GM18502 (cell line): ENCODE measurements at regions not wholly inside any gene's neighbourhood (a gene's known extent, or its start where the extent isn't known, plus 50 kb on each side); places are given as distances from the start of the nearest gene placed in this dataset.

Experiments used
- ATAC-seq: cut with Tn5 transposase; IDR thresholded peaks from one replicate; pipeline ENCODE4 v1.9.1; 2021; ENCODE audit warnings: mild to moderate bottlenecking; ENCODE audit not compliant: unreplicated experiment, poor library complexity

GRCh38 chr22:48091060-48091650 is 1328.7 kb downstream of the TBC1D22A start:
- ATAC-seq = no peak

GRCh38 chr22:48090332-48090672 is 1327.9 kb downstream of the TBC1D22A start:
- no peak for ATAC-seq

DNA sequence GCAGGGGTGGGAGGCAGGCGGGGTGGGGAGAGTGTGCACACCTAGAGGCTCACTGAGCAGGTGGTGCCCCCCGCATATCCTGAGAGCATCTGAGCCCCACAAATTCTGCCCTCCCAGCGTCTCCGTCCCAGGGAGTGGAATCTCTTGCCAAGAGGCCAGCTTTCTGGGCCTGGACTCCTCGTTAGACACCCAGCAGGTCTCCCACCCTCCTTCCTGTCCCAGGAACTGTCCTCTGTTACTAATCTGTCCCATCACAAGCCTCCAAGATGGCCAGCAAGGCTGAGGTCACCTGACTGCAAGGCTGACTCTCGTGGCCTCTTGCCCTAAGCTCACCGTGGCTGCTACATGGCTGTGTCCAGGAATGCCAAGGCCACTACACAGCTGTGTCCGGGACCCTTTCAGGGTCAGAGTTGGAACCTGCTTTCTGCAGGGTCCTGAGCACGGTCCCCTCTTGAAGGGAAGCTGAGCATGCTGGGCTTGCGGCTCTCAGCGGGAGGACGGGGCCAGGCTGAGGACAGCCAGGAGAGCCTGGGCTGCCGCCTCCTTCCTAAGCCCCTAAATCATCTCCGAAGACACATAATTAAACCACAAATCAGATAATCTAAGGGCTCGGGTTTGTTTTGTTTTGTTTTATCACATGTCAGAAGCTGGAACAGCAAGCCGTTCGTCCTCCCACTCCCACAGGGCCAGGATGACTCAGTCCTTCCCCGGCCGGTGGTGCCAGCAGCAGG is 1327.3 kb downstream of the TBC1D22A start:
- no peak for ATAC-seq

DNA sequence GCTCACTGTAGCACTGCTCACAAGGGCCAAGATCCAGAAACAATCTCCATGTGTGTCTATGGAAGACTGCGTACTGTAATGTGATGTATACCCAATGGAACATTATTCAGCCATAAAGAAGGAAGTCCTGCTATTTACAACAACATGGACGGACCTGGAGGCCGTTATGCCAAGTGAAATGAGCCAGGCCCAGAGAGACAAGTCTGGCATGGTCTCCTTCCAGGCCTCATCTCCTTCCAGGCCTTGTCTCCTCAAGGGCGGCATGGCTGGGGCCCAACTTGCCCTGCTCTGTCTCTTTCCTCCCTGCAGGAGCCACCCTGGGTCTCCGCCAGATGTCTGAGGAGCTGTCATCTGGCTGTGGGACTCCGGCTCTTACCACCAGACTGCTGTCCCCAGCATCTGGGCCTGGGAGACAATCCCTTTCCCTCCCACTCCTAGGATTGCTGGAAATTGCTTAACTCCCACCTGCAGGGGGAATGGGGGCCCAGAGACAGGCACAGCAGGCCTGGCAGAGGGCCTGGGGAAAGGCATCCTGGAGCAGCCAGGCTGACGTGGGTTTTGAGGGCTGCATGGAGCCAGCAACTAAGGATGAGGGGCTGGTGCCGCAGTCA is 1326.6 kb downstream of the TBC1D22A start:
- no peak for ATAC-seq

- no peak for ATAC-seq
These were observed 1325.8 kb downstream of the TBC1D22A start for GRCh38 chr22:48088251-48088650.

GRCh38 chr22:48085901-48086645 is 1323.6 kb downstream of the TBC1D22A start:
- ATAC-seq = no peak

DNA sequence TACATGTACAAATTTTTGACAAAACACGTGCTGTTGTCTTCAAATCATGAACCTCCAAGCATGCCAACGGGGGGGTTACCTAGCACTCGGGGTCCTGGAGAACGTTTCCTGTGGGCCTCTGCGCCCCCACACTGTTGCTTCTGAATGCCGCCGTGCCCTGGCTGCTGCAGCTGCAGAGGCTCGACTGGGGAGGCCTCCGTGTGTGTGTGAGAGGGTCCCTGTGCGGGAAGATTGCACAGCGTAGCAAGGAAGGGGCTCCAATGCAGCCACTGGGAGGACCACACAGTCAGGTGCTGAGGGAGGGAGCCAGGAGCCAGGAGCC is 1322.2 kb downstream of the TBC1D22A start:
- no peak for ATAC-seq

DNA sequence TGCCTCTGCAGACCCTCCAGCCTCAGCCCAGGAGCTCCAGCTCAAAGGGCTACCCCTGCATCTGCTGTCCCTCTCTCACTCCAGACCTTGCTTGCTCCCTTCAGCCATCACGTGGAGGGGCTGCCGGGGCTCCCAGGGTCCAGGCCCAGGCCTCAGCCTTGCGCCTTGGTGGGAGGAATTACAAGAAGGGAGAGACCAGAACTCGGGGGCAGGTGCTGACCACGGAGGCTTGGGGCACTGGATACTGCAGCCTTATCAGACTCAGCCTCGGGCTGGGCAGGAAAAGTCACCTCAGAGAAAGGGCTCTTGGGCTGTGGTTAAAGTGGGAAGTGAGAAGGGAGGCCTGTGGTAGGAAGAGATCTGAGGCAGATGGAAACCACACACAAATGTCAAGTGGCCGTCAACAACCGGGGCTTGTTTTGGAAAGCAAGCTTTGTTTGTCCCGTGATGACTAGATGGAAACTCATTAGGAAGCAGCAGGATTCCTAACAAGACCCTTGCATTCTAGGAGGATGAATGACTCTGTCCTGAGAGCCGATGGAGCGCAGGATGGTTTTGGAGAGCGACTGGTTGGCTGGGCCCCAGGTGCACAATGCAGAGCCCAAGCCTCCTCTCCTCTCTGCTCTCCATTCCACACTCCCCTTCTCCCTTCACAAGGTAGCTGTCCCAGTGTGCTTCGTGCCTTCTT is 1321.7 kb downstream of the TBC1D22A start:
- ATAC-seq = peak; percentile 67

GRCh38 chr22:48083502-48083901 is 1321.1 kb downstream of the TBC1D22A start:
- peak; percentile 43 for ATAC-seq

GRCh38 chr22:48082284-48082683 is 1319.8 kb downstream of the TBC1D22A start:
- no peak for ATAC-seq

GRCh38 chr22:48081281-48081680 is 1318.8 kb downstream of the TBC1D22A start:
- no peak for ATAC-seq

- no peak for ATAC-seq
These were observed 1318.1 kb downstream of the TBC1D22A start for GRCh38 chr22:48080316-48081165.

DNA sequence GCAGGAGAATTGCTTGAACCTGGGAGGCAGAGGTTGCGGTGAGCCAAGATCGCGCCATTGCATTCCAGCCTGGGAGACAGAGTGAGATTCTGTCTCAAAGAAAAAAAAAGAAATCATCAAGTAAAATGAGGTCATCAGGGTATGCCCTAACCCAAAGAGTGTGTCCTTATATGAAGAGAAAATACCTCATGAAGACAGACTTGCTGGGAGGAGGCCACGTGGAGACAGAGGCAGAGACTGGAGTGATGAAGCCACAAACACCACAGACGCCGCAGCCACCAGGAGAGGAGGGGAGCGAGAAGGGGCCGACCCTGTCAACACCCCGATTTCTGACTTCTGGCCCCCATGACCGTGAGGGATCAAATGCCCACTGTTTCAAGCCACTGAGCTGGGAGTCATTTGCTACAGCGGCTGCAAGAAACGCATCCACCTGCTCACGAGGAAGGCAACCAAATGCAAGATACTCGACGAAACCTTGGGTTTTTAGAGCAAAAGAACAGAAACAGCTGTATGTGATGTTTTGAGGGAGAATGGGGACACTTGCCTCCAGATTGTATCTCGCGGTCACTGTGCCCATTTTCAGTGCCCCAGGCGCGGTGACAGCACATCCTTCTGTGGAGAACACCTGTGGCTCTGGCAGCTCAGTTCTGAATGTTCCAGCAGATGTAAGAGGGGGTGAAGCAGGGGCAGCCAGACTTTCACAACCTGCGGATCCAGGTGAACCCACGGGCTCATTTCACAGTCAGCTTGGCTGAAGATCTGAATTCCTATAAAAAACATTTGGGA is 1317.2 kb downstream of the TBC1D22A start:
- ATAC-seq = no peak

DNA sequence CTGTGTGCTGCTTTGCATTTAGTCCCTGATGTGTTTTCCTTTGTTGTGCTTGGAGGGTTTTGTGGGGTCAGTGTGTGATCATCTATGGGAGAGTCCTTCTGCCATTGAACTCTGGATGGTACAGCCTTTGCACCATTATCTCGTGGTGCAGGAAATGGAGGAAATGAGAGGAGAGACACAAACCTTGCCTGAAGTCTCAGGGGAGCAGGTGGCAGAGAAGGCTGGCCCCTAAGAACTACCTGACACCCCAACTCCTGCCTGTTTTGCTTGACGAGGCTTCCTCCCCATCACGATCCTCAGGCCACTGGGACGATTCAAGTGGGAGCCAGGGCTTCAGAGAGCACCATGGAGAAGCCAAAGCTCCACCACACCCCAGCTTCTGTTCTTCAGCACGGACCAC is 1316.4 kb downstream of the TBC1D22A start:
- ATAC-seq = no peak

DNA sequence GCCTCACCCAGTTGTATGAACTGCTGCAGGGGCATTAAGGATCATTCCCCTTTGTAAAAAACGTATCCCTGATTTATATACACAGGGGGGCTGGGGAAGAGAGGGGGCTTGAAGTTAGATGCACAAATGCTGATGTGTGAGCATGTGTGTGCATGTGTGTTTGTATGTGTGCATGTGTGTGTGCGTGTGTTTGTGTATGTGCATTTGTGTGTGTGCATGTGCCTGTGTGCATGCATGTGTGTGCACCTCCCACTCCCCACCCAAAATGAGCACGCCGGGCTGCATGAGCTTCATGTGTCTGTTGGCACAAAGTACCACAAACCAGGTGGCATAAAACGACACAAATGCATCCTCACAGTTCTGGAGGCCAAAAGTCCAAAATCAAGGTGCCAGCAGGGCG is 1315.2 kb downstream of the TBC1D22A start:
- no peak for ATAC-seq

GRCh38 chr22:48076008-48076407 is 1313.6 kb downstream of the TBC1D22A start:
- ATAC-seq = no peak

DNA sequence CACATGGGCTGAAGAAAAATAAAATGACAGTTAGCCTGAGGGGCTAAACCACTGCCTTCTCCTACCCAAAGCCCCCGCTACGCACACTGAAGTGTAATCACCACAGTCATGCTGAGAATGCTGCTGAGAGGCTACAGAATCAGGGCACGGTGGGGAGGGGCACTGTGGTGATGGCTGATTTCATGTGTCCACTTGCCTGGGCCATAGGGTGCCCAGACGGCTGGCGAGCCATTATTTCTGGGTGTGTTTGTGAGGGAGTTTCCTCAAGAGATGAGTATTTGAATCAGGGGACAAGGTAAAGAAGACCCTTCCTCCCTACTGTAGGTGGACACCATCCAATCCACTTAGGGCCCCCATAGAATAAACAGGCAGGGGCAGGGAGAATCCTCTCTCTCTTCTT is 1313.2 kb downstream of the TBC1D22A start:
- no peak for ATAC-seq

- ATAC-seq = no peak
These were observed 1310.3 kb downstream of the TBC1D22A start for GRCh38 chr22:48072777-48073176.

DNA sequence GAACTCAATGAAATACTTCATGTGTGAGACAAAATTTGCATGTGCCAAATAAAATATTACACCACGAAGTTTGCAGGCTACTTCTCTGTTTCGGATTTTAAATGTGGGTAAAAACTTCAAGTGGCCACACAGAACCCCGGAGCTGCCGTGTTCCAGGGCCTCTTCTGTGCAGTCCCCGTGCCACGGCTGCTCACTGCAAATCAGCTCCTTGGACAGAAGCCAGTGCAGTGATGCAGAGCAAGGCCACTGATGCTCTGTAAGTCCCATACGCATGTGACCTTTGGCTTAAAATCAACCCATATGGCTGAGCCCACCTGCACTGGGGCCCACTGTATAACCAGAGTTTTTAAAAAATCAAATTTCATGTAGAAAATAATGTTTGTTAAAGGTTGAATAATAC is 1309.4 kb downstream of the TBC1D22A start:
- no peak for ATAC-seq
